Loucy (cell line): ENCODE measurements at regions not wholly inside any gene's neighbourhood (a gene's known extent, or its start where the extent isn't known, plus 50 kb on each side); places are given as distances from the start of the nearest gene placed in this dataset.

Source experiments
- H2AFZ ChIP-seq: fragments of 200-600 bp; sonication (generic); 2 replicates; pipeline ENCODE4 v1.6.0; 2016; ENCODE audit warnings: antibody characterized with exemption, mild to moderate bottlenecking, low read length, moderate library complexity
- H3F3A ChIP-seq: fragments of 200-600 bp; 2 replicates; pipeline ENCODE4 v1.6.0; 2016; ENCODE audit warnings: antibody characterized with exemption, low read depth, mild to moderate bottlenecking
- H3K27me3 ChIP-seq: fragments of 200-600 bp; sonication (generic); 2 replicates; pipeline ENCODE4 v1.6.1; 2014; ENCODE audit warnings: low read length, mild to moderate bottlenecking; ENCODE audit not compliant: insufficient read depth, poor library complexity, severe bottlenecking
- H3K36me3 ChIP-seq: fragments of 200-600 bp; sonication (generic); 2 replicates; pipeline ENCODE4 v1.6.1; 2016; ENCODE audit warnings: low read length; ENCODE audit not compliant: insufficient read depth
- H3K4me1 ChIP-seq: fragments of 200-600 bp; sonication (generic); 2 replicates; pipeline ENCODE4 v1.5.1; 2014; ENCODE audit warnings: low read length, mild to moderate bottlenecking; ENCODE audit not compliant: insufficient read depth, poor library complexity, severe bottlenecking
- H3K4me2 ChIP-seq: fragments of 200-600 bp; sonication (generic); 2 replicates; pipeline ENCODE4 v1.6.0; 2014; ENCODE audit warnings: antibody characterized with exemption, low read length, low read depth, mild to moderate bottlenecking; ENCODE audit not compliant: poor library complexity, severe bottlenecking
- H3K4me3 ChIP-seq: fragments of 200-600 bp; sonication (generic); 2 replicates; pipeline ENCODE4 v1.5.1; 2014; ENCODE audit warnings: low read length, mild to moderate bottlenecking, mixed read lengths; ENCODE audit not compliant: poor library complexity, severe bottlenecking
- H3K79me2 ChIP-seq: fragments of 200-600 bp; sonication (generic); 2 replicates; pipeline ENCODE4 v1.6.1; 2014; ENCODE audit warnings: low read length; ENCODE audit not compliant: insufficient read depth
- H3K9ac ChIP-seq: fragments of 200-600 bp; sonication (generic); 2 replicates; pipeline ENCODE4 v1.6.0; 2014; ENCODE audit warnings: mild to moderate bottlenecking, low read depth, low read length, moderate library complexity; ENCODE audit not compliant: poor library complexity, severe bottlenecking
- H3K9me2 ChIP-seq: fragments of 200-600 bp; sonication (generic); replicated peaks from 2 replicates; pipeline ENCODE4 v1.6.1; 2016; ENCODE audit warnings: low read depth, low read length, mixed read lengths
- H3K9me3 ChIP-seq: fragments of 200-600 bp; sonication (generic); 2 replicates; pipeline ENCODE4 v1.6.1; 2014; ENCODE audit warnings: mild to moderate bottlenecking, antibody characterized with exemption, low read length, low read depth; ENCODE audit not compliant: insufficient read depth
- H4K20me1 ChIP-seq: fragments of 200-600 bp; sonication (generic); 2 replicates; pipeline ENCODE4 v1.6.0; 2014; ENCODE audit warnings: antibody characterized with exemption, low read length, mild to moderate bottlenecking; ENCODE audit not compliant: insufficient read depth, poor library complexity, severe bottlenecking
- CTCF ChIP-seq: fragments of 200-600 bp; sonication (generic); conservative IDR thresholded peaks from 2 replicates; pipeline ENCODE4 v1.5.1; 2014; ENCODE audit warnings: mild to moderate bottlenecking, antibody characterized with exemption, low read length
- EZH2phosphoT487 ChIP-seq: fragments of 200-600 bp; IDR thresholded peaks from 2 replicates; pipeline ENCODE4 v1.6.1; 2018; ENCODE audit warnings: antibody characterized with exemption, mild to moderate bottlenecking, moderate library complexity, borderline replicate concordance

- Histone ChIP-seq H3K9ac (no peak overlapping the region), H2AFZ (no peak overlapping the region), H3K4me3 (no peak overlapping the region), H3K4me2 (peak overlapping the region; percentile 42), H3K79me2 (no peaks in the 10 kb centered on the region), H3K4me1 (peaks cover 35% of the 10 kb centered on the region), H4K20me1 (no peaks in the 10 kb centered on the region), H3K9me2 (no peaks in the 10 kb centered on the region), H3K9me3 (no peaks in the 10 kb centered on the region), H3K36me3 (no peaks in the 10 kb centered on the region), H3K27me3 (no peaks in the 10 kb centered on the region), H3F3A (no peaks in the 10 kb centered on the region)
- no peak for TF ChIP-seq EZH2phosphoT487
- TF ChIP-seq CTCF: no peak
Observed at GRCh38 chr22:23396362-23397007, 183.6 kb downstream of the IGLL1 start.

GRCh38 chr22:23395530-23396361 is 184.3 kb downstream of the IGLL1 start:
- H3K27me3 ChIP-seq: no peaks in the 10 kb centered on the region
- no peaks in the 10 kb centered on the region for H3F3A ChIP-seq
- H2AFZ ChIP-seq: no peak overlapping the region
- H3K9me2 ChIP-seq: no peaks in the 10 kb centered on the region
- TF ChIP-seq EZH2phosphoT487 (no peak), CTCF (no peak)
- H3K79me2 ChIP-seq: no peaks in the 10 kb centered on the region
- no peaks in the 10 kb centered on the region for H4K20me1 ChIP-seq
- H3K4me3 ChIP-seq: peak overlapping the region; percentile 9
- H3K9me3 ChIP-seq: no peaks in the 10 kb centered on the region
- no peaks in the 10 kb centered on the region for H3K36me3 ChIP-seq
- peaks cover 32% of the 10 kb centered on the region for H3K4me1 ChIP-seq
- H3K9ac ChIP-seq: peak overlapping the region; percentile 48
- H3K4me2 ChIP-seq: peak overlapping the region; percentile 42

- no peak for TF ChIP-seq CTCF
- TF ChIP-seq EZH2phosphoT487: no peak
- Histone ChIP-seq H3K4me3 (no peak overlapping the region), H3K27me3 (no peaks in the 10 kb centered on the region), H3K79me2 (no peaks in the 10 kb centered on the region), H3K4me1 (peaks cover 26% of the 10 kb centered on the region), H2AFZ (no peak overlapping the region), H3K9ac (peak overlapping the region; percentile 48), H3F3A (no peaks in the 10 kb centered on the region), H4K20me1 (no peaks in the 10 kb centered on the region), H3K36me3 (no peaks in the 10 kb centered on the region), H3K4me2 (peak overlapping the region; percentile 42), H3K9me3 (no peaks in the 10 kb centered on the region), H3K9me2 (no peaks in the 10 kb centered on the region)
Observed at GRCh38 chr22:23394525-23395326, 185.4 kb downstream of the IGLL1 start.
